GM19324 (cell line): ENCODE measurements at regions not wholly inside any gene's neighbourhood (a gene's known extent, or its start where the extent isn't known, plus 50 kb on each side); places are given as distances from the start of the nearest gene placed in this dataset.

Experiments used
- ATAC-seq: cut with Tn5 transposase; IDR thresholded peaks from one replicate; pipeline ENCODE4 v1.9.1; 2021; ENCODE audit warnings: mild to moderate bottlenecking, moderate library complexity; ENCODE audit not compliant: unreplicated experiment, low FRiP score

- no peak for ATAC-seq
These were observed 965.1 kb upstream of the TMEM132C start for GRCh38 chr12:127301876-127302275.

GRCh38 chr12:127304751-127305725, 961.9 kb upstream of the TMEM132C start:
- ATAC-seq: no peak

GRCh38 chr12:127306604-127307215, 960.3 kb upstream of the TMEM132C start:
- no peak for ATAC-seq

- no peak for ATAC-seq
These were observed 959.4 kb upstream of the TMEM132C start for GRCh38 chr12:127307528-127307927.

DNA sequence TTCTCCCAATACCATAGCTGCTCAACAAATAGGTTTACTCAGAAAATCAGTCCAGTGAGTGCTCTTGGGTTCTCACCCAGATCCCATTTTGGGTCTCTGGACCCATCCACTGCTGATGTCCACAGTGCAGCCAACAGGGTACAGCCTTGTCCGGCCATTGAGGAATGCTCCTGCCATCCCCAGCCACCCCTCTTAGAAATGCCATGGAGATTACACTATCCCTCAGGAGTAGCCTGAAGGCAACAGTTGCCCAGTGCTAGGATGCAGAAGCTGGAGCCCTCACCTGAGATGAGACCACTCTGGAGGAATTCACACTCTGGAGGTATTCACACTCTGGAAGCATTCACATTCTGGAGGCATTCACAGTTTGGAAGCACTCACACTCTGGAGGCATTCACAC, 958.8 kb upstream of the TMEM132C start:
- ATAC-seq: no peak

DNA sequence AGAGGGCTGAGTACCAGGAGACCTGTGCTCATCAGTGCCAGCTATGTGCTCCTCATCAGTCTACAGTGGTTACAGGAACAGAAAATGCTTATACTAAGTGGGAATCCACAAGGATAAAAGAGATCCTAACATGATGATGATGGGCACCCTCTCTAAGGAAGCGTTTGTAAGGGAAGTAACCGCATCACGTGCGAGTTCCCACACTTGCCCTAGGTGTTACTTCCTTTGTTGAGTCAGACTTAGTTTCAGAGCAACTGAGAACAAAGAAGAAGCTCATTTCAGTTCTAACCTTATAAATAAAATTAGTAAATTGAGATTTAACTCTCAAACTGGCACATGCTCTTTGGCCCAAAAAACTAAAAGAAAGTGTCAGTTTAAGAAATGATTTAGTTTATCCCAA, 956.4 kb upstream of the TMEM132C start:
- ATAC-seq: no peak

DNA sequence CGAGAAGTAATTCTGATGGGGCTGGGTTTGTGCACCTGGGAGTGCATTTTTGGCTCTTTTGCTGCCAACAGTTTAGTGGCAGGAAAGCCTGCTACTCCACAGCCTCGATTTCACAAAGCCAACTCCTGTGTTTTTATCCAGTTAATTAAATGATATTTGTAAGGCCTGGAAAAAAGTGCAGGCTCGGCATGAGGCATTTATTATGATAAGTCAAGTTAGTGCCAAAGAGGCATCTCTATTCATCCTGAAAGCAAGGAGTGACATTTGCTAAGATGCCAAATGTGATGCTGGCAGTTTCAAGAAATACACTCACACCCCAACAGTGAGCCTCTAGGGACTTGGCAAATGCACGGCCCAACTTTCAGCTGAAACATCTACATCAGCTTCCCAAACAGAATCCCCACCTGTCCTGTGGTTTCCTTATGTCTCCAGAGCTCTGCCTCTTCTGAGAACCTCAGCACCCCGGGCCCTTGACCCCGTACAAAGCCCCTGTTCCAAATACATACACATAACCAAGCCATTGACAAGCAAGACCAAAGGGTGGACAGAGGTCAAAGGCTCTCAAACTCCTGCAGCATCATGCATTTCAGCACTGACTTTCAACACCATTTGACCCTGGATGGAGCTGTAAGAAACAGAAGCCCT, 955.1 kb upstream of the TMEM132C start:
- no peak for ATAC-seq

GRCh38 chr12:127324681-127325080, 942.3 kb upstream of the TMEM132C start:
- ATAC-seq: no peak

DNA sequence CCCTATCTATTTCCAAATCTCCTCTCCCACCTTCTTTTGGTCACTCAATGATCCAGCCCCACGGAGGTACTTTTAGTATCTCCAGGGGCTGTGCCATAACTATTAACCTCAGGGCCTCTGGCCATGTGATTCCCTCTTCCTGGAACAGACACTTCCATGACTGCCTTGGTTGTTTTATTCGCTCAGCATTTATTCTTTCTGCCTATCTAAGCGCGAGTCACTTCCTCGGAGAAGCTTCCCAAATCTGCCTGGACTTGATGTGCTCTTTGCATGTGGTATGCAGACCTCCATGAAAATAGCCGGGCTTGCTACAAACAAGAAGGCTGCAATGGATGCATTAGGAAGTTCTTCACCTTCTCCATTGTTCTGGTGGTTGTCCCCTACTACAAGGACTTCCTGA, 939.0 kb upstream of the TMEM132C start:
- no peak for ATAC-seq

DNA sequence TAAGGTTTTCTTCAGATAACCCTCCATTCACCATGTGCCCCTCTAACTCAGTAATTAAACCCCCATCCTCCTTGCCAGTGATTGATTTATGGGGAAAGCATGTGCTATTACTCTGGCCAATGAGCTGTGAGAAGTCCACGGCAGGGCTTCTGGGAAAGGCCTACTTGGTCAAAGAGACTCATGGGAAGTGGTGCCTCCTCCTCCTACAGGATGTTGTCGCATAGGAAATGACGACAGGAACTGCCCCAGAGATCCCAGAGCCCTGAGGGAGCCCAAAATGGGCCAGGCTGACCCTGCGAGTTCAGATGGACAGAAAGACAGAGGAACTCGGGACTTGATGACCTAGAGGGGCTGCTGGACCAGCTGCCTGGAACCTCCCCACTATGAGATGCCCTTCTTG, 938.1 kb upstream of the TMEM132C start:
- no peak for ATAC-seq

DNA sequence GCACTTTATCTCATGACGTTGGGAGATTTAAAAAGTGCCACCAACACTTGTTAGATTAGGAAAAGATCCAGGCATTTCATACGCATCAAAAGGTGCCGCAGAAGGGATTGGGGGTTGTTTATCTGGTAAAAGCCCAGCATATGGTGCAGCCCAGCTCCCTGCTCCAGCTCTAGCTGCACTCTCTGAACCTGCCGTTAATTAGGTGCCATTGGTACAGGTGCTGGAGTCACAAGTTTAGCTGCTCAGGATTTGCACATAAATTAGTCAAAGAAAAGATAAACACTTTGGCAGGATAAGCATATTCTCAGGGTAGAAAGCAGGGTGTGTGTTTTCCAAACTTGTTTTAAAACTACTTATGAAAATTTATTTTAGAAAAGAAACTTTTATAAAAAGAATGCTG, 932.6 kb upstream of the TMEM132C start:
- no peak for ATAC-seq

DNA sequence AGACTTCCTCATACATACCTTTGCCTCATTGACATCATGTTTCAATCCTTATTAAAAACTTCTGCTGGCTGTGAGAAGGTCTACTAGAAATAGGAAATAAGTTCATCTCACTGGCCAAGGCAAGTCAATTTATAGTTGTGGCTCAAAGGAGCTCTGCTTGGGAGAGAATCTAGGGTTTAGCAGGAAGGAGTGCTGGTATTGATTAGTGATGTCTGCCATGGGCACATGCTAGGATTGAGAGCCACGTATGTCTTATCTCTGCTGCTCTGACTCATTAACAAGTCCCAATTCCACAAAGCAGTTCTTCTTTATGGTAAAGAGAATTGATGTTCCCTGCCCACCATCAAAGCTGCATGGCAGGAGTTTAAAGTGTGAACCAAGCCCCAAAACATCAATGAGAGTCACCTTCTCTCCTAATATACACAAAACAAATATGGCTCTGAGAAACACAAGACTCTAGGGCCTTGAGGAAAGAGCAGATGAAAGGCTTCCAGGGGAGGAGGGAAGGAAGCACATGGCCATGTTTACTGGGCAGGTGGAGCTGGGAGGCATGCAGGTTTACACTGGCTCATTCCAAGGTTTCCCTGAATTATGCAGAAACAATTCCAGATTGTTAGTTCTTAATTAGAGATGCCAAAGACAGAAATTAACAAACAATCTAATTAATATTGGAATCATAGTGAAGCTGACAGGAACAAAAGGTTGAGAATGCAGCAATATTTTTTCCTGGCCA, 931.9 kb upstream of the TMEM132C start:
- ATAC-seq: no peak

DNA sequence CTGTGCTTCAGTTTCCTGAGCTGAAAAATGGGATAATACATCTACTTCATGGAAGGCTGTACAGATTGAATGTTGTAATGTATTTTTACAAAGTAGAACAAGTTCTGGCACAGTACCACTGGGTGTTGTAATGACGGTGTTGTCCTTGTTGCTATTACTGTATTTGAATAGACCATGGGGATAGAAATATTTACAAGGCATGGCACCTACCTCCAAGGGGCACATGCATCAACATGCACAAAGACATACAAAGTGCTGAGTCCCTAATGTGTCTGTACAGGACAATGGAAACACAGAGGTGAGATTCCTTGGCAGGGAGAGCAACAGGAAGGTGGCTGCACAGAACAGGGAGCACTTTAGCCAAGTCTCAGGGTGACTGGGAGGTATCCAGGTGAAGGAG, 930.6 kb upstream of the TMEM132C start:
- ATAC-seq: no peak

DNA sequence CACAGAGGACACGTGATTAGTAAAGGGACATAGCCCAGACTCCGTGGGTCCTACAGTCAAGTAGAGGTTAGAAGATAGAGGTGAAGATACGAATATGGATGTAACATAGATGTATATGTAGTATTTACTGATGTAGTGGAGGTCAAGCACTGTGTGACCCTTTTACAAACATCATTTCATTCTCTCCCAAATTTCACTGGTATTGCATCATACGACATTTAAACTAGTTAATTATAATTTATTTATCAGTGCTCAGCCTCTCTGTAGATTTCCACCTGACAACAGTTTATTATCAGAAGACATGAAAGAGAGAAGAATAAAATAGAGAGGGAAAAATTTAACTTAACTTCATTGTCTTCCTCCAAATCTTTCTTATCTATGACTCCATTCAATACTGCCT, 927.9 kb upstream of the TMEM132C start:
- ATAC-seq: no peak

GRCh38 chr12:127340381-127340780, 926.6 kb upstream of the TMEM132C start:
- no peak for ATAC-seq

DNA sequence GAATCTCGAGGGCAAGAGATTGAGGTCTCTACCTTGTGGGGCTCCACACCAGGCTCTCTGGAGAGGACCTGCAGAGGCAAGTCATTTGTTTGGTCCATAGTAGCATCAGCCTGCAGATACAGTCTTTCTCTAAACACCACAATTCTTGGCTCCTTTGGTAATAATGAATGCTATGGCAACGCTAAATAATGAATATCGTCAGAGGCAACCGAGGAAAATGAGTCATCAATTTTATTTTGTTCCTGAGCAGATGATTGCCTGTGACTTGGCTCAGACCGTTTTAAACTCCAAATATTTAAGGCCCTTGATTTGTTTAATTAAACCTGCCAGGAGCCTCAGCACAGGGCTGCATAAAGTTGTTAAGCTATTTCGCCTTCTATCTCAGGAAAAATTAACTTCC, 924.1 kb upstream of the TMEM132C start:
- ATAC-seq: no peak

GRCh38 chr12:127343940-127344339, 923.0 kb upstream of the TMEM132C start:
- ATAC-seq: no peak

GRCh38 chr12:127351481-127352010, 915.4 kb upstream of the TMEM132C start:
- no peak for ATAC-seq

GRCh38 chr12:127355061-127355841, 911.7 kb upstream of the TMEM132C start:
- ATAC-seq: no peak

DNA sequence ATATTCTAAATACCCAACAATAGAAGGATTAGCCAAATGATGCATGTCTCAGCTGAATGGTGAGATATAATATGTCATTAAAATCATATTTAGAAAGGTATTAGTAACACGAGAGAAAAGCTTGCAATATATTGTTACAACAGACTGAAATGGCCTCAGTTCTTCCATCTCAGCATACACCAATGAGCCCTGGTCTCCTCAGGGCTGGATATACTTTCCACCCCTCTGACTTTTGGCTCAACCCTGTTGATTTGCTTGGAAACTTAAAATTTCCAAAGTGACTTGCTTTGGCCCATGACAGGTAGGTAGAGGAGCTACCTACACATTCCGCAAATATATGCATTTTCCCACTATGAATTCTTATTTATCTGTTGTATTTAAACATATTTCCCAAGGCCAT, 908.1 kb upstream of the TMEM132C start:
- ATAC-seq: no peak
